GM06990 (cell line): ENCODE measurements at regions not wholly inside any gene's neighbourhood (a gene's known extent, or its start where the extent isn't known, plus 50 kb on each side); places are given as distances from the start of the nearest gene placed in this dataset.
"Not testable (repeated sequence)": the region's sequence is repeated elsewhere in the genome, so short reads cannot be mapped to it uniquely, and the experiment has no call there.

Source experiments
- DNase-seq: peaks from one replicate; pipeline ENCODE4 v3.0.0-alpha.2; 2011; ENCODE audit not compliant: insufficient read length; ENCODE audit errors: extremely low read depth
- H3K27me3 ChIP-seq: replicated peaks from 2 replicates; pipeline ENCODE4 v1.6.0; 2011; ENCODE audit warnings: low read length; ENCODE audit not compliant: control insufficient read depth, insufficient read depth
- H3K36me3 ChIP-seq: 2 replicates; pipeline ENCODE4 v1.5.1; 2011; ENCODE audit warnings: low read length; ENCODE audit not compliant: control insufficient read depth, insufficient read depth
- H3K4me3 ChIP-seq: replicated peaks from 2 replicates; pipeline ENCODE4 v1.5.1; 2011; ENCODE audit warnings: low read depth, mild to moderate bottlenecking, control low read depth, low read length
- TF ChIP-seq, protein P1 (sequence below): IDR thresholded peaks from 2 replicates; pipeline ENCODE4 v1.5.1; 2011; ENCODE audit warnings: low read length, control low read depth, mild to moderate bottlenecking, inconsistent platforms; ENCODE audit not compliant: insufficient read depth, poor library complexity, severe bottlenecking

- TF ChIP-seq, protein P1, sequence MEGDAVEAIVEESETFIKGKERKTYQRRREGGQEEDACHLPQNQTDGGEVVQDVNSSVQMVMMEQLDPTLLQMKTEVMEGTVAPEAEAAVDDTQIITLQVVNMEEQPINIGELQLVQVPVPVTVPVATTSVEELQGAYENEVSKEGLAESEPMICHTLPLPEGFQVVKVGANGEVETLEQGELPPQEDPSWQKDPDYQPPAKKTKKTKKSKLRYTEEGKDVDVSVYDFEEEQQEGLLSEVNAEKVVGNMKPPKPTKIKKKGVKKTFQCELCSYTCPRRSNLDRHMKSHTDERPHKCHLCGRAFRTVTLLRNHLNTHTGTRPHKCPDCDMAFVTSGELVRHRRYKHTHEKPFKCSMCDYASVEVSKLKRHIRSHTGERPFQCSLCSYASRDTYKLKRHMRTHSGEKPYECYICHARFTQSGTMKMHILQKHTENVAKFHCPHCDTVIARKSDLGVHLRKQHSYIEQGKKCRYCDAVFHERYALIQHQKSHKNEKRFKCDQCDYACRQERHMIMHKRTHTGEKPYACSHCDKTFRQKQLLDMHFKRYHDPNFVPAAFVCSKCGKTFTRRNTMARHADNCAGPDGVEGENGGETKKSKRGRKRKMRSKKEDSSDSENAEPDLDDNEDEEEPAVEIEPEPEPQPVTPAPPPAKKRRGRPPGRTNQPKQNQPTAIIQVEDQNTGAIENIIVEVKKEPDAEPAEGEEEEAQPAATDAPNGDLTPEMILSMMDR = no peak
- DNase-seq = no peak
- H3K4me3 ChIP-seq = no peak overlapping the region
- 0 out of 2 replicates have a peak, but pooled peaks cover 2% of the 10 kb centered on the region for H3K27me3 ChIP-seq
- H3K36me3 ChIP-seq = no peaks in the 10 kb centered on the region
These were observed 101.0 kb upstream of the ZC3H12A start for GRCh38 chr1:37373413-37373812.

DNA sequence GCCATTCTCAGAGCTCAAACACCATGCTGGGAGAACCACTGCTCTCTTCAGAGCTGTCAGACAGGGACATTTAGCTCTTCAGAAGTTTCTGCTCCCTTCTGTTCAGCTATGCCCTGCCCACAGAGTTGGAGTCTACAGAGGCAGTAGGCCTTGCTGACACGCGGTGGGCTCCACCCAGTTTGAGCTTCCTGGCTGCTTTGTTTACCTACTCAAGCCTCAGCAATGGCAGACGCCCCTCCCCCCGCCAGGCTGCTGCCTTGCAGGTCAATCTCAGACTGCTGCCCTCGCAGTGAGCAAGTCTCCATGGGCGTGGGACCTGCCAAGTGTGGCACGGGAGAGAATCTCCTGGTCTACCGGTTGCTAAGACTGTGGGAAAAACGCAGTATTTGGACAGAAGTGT is 93.8 kb upstream of the ZC3H12A start:
- H3K27me3 ChIP-seq, H3K4me3 ChIP-seq, H3K36me3 ChIP-seq, DNase-seq: not testable (repeated sequence)

DNA sequence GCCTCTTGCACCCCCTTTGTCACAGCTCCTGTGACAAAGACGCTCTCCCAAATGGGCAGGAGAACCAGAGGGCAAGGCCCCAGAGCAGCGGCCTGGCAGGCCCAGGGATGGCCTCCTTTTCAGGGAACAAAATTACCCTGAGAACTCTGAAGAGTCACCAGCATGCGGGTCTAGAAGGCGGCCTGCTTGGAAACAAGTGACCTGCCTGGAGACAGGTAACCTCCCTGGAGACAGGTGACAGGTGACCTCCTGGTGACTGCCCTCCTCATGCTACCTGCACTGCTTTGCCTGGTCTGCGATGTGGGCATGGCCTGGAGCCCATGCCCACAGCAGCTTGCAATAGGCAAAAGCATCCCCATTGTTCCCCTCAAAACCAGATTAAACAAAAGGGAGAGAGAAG is 86.5 kb upstream of the ZC3H12A start:
- H3K27me3 ChIP-seq = peaks cover 3% of the 10 kb centered on the region
- H3K4me3 ChIP-seq = no peak overlapping the region
- no peaks in the 10 kb centered on the region for H3K36me3 ChIP-seq
- no peak for DNase-seq
- TF ChIP-seq, protein P1 = no peak

DNA sequence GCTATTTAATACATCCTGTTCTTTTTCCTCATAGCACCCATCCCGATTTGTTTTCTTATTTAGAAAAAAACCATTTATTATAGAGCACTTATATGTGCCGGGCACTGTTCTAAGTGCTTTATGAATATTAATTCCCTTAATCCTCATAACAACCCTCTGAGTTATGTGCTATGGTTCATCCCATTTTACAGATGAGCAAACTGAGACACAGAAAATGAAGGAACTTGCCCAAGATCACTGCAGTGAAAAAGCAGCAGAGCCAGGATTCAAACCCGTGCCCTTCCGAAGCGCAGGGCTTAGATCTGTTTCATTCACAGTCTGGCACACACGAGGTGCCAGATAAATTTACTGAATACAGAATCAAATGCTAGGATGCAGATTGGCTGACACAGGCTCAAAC is 85.1 kb upstream of the ZC3H12A start:
- DNase-seq = no peak
- peaks cover 3% of the 10 kb centered on the region for H3K27me3 ChIP-seq
- TF ChIP-seq, protein P1 = no peak
- no peak overlapping the region for H3K4me3 ChIP-seq
- H3K36me3 ChIP-seq = no peaks in the 10 kb centered on the region

- no peak for DNase-seq
- no peak overlapping the region for H3K4me3 ChIP-seq
- H3K36me3 ChIP-seq = no peaks in the 10 kb centered on the region
- peaks cover 2% of the 10 kb centered on the region for H3K27me3 ChIP-seq
- TF ChIP-seq, protein P1 = peak; percentile 10
These were observed 83.0 kb upstream of the ZC3H12A start for GRCh38 chr1:37391211-37392011.

DNA sequence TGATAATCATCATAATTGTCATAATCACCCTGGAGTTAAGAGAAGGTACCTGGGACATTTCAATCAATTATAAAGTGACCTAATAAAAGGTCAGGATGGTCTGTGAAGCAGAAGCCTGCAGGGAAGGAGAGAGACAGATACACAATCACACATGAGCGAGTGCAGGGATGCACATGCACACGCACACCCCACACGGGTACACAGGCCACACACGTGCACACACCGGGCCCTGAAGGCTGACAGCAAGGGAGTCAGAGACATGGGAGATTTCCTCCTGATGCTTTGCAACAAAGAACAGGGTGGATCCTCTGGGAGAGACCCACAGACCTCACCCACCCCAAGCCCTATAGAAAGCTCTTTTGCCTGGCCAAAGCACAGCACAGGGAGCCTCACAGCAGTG is 82.3 kb upstream of the ZC3H12A start:
- peaks cover 2% of the 10 kb centered on the region for H3K27me3 ChIP-seq
- no peaks in the 10 kb centered on the region for H3K36me3 ChIP-seq
- H3K4me3 ChIP-seq = no peak overlapping the region
- TF ChIP-seq, protein P1 = no peak
- no peak for DNase-seq
